Stimulated activated CD4-positive, alpha-beta T cell treated with anti-CD3 and anti-CD28 coated beads, Interleukin-15, amount 100 ng/mL, for 48 hours (primary cell): ENCODE measurements at regions not wholly inside any gene's neighbourhood (a gene's known extent, or its start where the extent isn't known, plus 50 kb on each side); places are given as distances from the start of the nearest gene placed in this dataset.

ENCODE experiments used
- DNase-seq, 2 donors: peaks; one replicate each; pipeline ENCODE4 v3.0.0-alpha.2; 2020; ENCODE audit warnings: low read depth in 2 of 2

DNA sequence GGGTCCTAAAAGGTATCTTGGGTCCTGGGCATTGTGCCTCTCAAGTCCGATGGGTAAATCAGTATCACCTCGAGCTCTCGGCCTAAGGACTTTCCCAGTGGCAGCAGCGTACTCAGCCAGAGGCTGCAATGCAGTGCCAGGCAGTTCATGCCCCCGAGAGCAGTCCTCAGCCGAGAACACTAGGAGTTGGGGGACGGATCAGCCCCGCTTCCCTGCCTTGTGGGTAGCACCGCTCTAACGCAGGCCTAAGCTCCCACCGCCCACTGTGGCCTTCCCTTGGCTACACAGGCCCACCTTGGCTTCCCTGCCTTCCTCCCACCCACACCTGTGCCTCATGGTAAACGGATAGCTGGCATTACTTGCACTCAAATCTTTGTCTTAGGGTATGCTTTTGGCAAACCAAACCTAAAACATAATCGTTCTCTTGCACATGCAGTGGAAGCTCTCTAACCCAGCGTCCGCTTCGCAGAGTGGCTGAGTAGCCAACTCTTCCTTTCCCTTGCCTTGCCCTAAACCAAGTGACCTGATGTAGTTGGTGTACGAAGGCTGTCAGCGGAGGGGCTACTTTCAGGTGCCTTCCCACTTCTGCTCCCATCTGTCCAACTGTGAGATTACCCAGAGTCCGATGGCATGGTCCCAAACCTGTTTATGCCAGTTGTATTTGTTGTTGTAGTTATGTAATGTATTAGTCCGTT is 73.2 kb upstream of the CHST15 start:
- DNase-seq: no peak

DNA sequence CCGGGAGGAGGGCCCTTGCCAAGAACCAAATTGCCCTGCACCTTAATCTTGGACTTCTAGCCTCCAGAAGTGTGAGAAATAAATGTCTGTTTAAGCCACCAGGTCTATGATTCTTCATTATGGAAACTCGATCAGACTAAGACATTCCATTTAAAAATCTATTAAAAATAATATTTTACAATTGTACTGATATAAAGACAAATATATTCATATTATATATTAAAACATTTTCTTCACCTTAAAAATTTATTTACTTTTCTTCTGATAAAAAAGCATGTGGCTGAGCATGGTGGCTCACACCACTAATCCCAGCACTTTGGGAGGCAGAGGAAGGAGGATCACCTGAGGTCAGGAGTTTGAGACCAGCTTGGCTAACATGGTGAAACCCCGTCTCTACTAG is 72.4 kb upstream of the CHST15 start:
- no peak for DNase-seq

DNA sequence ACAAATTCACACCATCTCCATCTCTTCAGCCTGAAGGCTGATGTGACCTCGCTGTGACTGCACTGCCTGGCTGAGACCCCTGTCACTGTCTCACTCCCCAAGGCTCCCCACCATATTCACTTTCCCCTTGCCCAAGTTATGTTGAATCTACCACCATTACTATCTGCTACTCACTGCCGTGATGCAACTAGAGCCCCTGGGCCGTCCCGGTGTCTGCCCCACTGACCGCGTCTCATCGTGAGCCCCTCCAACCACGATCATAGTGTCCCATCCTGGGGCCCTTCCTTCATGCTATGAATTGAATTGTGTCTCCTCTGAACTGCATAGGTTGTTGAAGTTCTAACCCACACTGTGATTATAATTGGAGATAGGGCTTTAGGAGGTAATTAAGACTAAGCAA is 71.9 kb upstream of the CHST15 start:
- DNase-seq: no peak

DNA sequence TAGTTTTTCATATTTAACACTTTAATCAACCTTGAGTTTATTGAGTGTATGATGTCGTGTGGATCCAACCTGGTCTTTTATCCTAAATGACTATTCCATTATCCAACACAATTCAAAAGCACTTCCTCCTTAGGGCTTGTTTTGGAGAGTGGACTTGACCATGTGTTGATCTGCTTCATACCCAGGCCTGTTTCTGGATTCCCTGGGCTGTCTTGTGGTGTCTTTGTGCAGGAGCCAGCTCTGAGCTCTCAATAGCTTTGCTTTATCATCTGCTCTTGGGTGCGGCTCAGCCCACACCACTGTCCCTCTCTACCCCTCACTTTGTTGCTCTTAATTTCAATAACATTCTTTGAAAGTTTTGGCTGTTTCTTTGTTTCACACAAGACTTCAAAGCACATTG is 70.9 kb upstream of the CHST15 start:
- DNase-seq: no peak

DNA sequence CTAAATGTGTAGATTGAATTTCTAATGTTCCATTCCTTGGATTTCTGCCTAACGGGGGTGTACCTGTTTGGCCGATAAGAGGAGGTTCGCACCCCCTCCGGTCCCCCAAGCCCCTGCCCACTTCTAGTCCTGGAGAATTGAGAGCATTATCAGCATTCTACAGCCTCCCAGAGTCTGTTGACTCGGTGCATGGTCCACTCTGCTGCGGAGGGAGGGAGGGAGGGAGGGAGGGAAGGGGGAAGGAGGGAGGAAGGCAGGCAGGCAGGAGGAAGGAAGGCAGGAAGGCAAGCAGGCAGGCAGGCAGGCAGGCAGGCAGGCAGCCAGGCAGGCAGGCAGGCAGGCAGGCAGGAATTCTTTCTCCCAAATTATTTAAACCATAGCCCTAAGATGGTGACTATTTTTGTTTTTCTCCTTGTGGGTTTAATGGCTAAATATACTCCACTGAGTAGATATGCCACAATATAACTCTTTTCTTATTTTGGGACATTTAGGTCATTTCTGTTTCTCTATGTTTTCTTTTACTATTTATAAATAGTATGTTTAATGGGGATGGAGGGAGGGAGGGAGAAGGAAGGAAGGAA is 69.5 kb upstream of the CHST15 start:
- DNase-seq: no peak

DNA sequence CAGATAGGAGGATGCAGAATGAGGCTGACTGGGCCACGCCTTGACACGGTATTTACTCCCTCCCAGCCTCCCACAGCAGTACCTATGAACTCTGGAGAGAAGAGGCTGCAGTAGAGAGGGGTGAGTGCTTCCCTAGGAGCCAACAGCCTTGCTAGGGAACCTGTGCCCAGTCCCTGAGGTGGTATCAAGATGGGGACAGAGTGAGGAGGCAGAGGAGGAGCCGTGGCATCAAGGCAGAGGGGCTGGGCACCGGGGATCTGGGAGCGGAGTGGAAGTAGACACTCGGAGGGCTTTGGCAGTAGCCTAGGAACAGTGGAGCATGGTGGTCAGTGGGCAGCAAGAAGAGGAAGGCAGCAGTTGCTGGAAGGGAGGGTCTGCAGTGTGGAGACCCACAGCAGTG is 68.7 kb upstream of the CHST15 start:
- DNase-seq: no peak

DNA sequence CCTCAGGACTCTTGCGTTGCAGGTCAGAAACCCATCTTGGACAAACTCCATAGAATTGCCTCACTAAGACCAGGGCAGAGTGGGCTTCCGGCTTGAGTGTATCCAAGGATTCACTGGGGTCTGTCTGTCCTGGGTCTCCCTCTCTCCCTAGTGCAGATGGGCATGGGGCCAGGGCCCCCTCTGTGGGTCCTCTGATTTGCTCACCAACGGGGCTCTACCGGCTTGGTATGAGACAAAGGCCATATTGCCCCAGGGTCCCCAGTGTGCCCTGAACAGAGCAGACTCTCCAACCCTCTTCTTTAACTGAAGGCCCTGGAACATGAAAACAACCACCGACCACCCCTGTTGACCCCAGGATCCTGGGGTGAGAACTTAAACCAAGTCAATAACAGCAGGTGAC is 68.2 kb upstream of the CHST15 start:
- DNase-seq: no peak

DNA sequence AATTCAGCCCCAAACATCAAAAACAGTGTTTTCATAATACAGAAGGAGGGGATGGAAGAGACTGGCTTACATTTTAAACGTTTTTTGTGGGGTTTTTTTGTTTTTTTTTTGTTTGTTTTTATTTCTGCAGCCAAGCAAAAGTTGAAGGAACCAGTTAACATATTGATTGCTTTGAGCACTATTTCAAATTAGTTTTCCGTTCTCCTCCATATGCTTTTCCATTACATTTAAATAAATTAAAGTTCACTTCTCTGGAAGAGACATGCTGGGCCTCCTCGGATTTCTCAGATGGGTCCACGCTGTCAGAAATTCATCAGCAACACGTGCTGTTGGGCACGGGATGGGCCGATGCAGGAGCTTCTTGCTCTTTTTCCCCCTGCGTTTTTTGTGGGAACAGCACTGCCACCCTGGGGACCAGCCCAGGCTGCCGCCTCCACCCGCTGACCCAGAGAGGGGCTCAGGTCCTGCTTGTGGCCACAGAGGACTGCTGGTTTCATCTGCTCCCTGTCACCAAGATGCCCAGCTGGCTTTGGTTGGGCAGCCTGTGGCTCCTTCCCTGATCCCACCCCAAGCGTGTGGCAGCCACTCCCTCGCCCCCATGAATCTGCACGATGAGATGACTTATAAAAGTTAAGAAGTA is 67.7 kb upstream of the CHST15 start:
- DNase-seq: no peak

DNA sequence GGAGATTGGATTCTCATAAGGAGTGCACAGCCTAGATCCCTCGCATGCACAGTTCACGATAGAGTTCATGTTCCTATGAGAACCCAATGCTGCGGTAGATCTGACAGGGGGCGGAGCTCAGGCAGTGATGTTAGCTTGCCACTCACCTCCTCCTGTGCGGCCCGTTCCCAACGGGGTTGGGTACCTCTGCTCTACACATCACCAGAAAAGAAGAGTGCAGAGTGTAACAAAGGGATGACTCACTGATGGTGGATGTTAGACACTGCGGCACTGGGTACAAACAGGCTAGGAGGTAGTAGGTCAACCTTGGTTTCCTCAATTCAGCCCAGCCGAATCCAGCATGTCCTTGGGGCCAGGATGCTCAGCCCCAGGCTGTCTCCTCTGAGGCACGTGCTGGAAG is 66.8 kb upstream of the CHST15 start:
- DNase-seq: no peak

DNA sequence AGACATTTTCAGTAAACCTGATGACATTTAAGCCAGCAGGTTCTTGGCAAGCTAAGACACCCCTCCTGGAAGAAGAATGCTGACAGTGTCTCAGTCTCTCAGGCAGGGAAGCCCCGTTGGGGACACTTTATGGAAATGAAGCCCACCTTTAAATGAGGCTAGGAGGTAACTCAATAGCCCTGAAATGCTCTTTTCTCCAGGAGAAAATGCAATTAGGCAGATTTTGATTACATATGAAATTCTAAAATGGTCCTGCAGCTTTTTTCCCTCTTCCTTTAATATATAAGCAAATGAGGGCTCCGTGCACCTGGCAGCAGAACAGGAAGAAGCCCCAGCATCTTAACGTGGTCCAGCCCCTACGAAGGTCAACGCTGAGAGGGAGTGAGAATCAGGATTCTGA is 65.8 kb upstream of the CHST15 start:
- DNase-seq: no peak

DNA sequence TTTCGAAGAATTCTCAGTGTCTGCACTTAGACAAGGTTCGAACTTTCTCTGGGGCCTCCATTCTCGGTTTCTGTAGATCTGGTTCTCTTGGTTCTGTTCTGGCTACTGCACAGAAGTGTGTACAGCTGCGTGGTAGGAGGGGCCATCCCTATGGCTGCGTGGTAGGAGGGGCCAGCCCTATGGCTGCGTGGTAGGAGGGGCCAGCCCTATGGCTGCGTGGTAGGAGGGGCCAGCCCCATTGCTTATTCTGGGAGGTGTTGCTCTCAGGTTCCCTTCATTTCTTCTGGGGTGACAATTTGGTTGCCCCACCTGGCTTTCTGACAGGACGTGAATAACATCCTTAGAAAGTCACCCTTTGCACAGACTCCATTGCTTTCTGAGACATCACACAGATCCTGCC is 65.2 kb upstream of the CHST15 start:
- DNase-seq: no peak

DNA sequence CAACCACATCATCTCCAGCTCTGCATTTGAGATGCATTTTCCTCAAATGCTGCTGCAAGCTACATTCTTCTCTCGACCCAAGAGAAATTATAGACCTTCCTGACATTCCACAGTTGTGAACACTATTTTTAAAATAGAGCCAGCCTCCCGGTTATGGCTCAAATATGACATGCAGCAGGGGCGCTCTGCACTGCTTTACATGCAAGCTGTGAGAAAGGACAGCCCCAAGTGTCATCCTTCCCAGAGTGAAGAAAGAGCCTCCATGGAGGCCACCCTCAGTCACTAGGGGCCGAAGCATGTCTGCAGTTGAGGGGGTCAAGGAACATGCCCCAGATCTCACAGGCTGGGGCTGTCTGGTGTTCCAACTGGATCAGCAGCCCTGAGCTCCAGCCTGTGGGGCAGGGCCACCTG is 63.9 kb upstream of the CHST15 start:
- DNase-seq: no peak

DNA sequence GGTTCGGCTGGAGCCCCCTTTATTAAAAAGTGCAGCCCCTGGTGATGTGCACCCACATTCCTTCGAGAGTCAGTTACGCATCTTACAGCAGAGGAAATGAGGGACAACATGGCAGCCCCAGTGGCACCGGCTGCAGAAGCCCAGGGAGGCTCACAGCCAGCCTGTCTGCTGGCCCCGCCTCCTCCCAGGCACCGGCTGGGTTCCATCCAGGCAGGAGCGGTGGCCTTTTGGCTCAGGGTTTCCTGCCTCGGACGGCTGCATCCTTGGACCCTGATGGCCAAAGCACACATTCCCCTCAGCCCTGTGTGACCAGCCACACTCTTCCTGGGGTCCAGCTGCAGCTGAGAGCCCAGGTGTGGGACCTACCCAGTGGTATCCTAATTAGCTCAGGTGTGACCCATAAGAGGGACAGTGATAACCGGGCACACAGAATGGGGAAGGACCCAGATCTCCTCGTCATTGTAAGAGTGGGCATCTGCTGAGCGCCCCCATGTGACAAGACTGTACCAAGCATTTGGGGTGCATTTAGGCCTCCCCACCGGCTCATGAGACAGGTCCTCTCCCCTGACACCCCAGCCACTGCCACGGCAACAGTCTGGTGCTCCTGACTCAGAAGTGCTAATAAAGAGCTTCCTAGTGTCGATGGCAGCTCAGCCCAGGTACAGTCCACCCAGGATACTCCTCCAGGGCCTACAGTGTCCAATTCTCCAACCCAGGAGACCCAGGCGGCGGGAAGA is 63.3 kb upstream of the CHST15 start:
- DNase-seq: no peak

DNA sequence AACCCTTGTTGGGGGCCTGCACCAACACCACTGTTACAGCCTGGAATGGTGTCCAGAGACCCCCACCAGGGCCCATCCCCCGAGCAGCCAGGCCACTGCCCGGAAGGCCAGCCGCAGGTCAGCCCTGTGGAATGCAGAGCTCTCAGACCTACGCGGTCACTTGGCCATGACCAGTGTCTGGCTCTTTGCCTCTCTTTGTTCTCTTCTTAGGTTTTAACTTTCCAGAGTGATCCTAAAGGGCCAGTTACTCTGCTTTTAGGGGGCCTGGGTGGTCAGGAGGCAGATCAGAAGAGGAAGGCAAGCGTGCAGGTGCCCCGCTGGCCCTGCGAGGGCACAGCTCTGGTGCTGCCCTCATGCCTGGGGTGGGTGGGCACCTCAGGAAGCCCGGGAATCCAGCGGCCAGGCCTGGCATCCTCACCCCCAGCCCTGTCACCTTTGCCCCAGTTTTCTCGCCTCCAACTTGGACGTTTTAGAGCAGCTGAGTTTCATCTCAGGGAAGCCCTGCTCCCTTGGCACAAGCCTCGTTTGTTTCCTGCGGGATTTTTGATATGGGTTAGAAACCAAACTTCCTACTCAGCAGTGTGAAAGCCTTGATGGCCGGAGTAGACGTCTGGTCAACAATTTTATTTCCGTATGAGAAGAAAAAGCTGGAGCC is 62.5 kb upstream of the CHST15 start:
- no peak for DNase-seq

DNA sequence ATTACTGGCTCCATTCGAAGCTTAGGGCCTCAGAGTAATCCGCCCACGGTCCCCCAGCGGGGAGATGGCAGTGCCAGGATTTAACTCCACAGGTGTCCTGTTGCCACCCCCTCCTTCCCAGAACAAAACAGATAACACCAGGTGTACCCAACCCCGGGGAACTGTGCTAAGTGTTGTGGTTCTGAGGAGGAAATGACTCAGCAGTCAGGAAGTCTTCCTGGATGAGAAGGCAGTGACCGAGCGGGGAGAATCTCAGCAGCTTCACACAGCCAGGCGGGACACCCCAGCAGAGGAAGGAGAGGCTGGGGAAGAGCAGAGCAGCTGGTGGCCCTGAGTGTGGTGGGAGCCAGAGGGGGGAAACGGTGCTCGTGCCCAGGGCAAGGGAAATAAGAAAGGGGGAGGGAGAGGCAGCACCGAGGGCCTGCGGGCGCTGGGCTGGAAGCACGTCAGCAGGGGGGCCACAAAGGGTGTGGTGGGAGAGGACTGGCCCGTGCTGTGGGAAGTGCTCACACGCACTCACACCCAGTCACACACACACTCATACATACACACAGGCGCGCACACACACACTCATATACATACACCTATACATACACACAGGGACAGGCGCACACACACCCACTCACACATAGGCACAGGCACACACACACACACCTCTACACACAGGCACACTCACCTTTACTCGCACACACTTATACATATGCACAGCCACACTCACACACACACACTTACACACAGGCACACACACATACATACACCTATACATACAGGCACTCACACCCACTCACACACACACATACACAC is 59.8 kb upstream of the CHST15 start:
- peak; percentile 15 to 45 for DNase-seq

DNA sequence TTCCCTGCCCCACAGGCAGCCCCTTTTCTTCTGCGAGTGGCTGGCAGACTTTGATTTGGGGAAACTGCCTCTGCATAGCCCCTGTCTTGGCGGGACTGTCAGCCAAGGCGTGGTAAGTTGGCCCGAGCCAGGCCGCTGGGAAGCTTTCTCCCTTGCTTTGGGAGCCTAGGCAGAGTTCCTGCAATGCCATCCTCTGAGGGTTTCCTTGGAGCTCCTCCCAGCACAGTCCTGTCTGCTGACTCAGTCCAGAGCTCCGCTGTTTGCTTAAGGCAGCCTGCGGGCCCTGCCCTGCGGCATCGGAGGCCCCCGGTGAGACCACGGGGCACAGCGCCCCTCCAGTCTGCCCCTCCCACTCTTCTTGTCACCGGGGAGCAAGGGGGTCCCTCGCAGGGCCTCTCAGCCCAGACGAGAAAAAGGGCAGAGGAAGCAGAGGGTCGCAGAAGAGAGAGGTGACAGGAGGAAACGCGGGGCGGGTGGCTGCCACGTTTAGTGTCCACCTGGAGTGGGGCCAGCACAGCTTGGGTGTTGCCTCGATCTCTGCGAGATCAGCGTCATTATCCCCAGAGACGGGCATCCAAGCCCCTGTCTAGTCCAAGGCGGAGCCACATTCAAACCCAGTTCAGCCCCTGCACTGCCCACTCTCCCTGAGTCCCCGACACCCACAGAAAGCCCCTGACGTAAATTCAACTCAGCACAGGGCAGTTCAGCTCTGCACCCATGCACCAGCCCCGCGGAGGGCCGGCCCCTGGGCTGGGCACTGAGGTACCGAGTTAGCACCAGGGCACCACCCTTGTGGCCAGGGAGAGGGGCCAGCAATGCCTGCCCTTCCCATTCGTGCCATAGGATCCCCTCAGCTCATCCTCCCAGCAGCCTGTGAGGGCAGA is 59.0 kb upstream of the CHST15 start:
- DNase-seq: no peak

DNA sequence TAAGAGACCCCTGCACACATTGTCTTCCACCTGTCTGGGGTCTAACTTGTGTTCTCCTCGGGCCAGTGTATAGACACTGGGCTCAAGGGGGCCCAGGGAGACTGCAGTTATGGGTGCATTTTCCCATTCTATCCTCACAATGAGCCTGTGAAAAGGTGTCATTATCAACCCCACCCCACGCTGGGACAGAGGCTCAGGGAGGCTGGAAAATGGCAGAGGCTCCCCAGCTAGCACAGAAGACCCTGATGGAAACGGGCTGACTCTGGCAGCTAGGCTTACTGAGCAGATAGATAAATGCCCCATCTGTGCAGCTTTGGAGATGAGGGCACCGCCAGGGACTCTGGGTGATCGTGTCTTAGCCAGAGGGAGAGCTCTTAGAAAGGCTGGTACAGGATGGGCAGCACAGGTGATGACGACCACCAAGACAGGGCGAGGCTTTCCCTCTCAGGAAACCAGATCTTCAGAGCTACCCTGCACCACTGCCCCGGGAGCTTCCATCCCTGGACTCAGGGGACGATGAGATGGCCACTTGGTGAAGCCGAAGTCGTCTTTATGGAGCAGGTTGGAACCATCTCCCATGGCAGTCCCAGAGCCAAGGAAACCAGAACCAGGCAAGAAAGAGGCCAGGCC is 58.2 kb upstream of the CHST15 start:
- no peak for DNase-seq

DNA sequence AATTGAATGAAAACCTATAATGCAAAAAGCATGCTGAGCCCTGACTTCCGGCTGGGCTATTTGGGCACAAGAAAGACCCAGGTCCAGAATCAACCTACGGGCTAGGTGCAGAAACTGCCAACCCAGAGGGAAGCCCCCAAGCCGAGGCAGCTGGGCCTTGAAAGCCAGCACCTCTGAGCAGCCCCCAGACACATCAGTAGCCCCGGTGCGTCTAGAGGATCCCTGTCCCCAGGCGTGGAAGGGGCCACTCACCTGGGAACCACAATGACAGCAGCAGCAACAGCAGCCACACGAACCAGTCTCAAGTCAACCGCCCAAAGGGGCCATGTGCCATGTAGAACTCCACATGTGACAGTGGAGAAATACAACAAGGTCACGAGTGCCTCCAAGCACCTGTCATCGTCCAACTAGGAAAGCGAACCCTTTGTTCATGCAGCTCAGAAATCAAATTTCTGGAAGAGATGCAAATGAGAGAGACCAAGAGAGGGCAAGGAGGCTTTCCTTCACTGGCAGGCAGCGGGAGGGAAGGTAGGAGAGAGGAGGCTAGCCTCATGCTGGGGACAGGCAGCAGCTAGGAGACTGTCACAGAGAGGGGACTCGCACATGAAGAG is 57.5 kb upstream of the CHST15 start:
- no peak for DNase-seq

DNA sequence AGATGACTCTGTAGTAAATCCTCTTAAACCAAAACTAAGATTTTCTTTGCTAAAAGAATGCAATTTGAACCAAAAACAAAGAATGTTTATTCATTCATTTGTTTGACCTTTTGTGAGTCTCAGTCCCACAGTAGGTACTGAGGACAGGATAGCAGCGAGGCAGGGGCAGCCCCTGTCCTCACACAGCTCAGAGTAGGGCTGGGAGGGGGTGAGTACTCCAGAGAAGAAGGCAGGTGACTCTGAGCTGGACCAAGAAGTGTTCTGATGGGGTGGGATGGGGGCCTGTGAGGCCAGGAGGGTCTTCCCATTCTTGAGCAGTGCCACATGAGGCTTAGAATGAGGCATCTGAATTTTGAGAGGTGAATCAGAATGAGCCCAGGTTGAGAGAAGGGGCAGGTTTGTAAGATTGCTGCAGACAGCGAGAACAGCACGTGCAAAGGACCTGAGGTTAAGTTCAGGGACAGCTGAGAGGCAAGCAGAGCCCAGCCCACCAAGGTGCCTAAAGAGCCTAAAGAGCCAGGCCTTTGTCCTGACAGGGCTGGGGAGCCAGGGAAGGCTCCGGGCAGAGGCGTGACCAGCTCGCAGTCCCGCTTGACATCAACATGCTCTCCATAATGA is 56.9 kb upstream of the CHST15 start:
- no peak for DNase-seq
